OCI-LY7 (cell line): ENCODE measurements at regions not wholly inside any gene's neighbourhood (a gene's known extent, or its start where the extent isn't known, plus 50 kb on each side); places are given as distances from the start of the nearest gene placed in this dataset.

Experiments
- CTCF ChIP-seq: fragments of 200-600 bp; sonication (generic); conservative IDR thresholded peaks from 2 replicates; pipeline ENCODE4 v1.5.1; 2014; ENCODE audit warnings: mild to moderate bottlenecking, antibody characterized with exemption, low read length, moderate library complexity, mixed read lengths
- EZH2phosphoT487 ChIP-seq: fragments of 200-600 bp; sonication (generic); IDR thresholded peaks from 2 replicates; pipeline ENCODE4 v1.6.1; 2018; ENCODE audit warnings: low read depth, borderline replicate concordance, mild to moderate bottlenecking, mixed run types, antibody characterized with exemption, low read length, moderate library complexity, mixed read lengths

- TF ChIP-seq CTCF (no peak), EZH2phosphoT487 (no peak)
Observed at GRCh38 chr11:109036011-109036410, 371.1 kb downstream of the DDX10 start.
